Heart left ventricle (tissue), 16 donors: ENCODE measurements at regions not wholly inside any gene's neighbourhood (a gene's known extent, or its start where the extent isn't known, plus 50 kb on each side); places are given as distances from the start of the nearest gene placed in this dataset.

Experiments
- ATAC-seq, 4 donors: fragments of 200-7000 bp; cut with Tn5 transposase; one replicate each; pipeline ENCODE4 v1.9.1; 2020 to 2022; ENCODE audit warnings: moderate library complexity in 4 of 4, mild to moderate bottlenecking in 3 of 4, moderate number of reproducible peaks in 1 of 4
- DNase-seq, 5 donors: peaks; one replicate each; pipeline ENCODE4 v3.0.0-alpha.2; 2020
- H3K27ac ChIP-seq, 12 donors: fragments of 200-600 bp; sonication (generic) in 4 of 12; one replicate each; pipeline versions ENCODE4 v1.5.0 to v1.8.0; 2016 to 2022; ENCODE audit warnings: mild to moderate bottlenecking in 2 of 12
- H3K27me3 ChIP-seq, 9 donors: fragments of 200-600 bp; sonication (generic) in 2 of 9; one replicate each; pipeline versions ENCODE4 v1.5.1 to v1.8.0; 2016 to 2022; ENCODE audit warnings: mild to moderate bottlenecking in 3 of 9
- H3K36me3 ChIP-seq, 9 donors: fragments of 200-600 bp; sonication (generic) in 2 of 9; one replicate each; pipeline versions ENCODE4 v1.5.0 to v1.8.0; 2018 to 2022; ENCODE audit warnings: mild to moderate bottlenecking in 2 of 9
- H3K4me1 ChIP-seq, 12 donors: fragments of 200-600 bp; sonication (generic) in 4 of 12; one replicate each; pipeline versions ENCODE4 v1.5.0 to v1.8.0; 2016 to 2022; ENCODE audit warnings: mild to moderate bottlenecking in 3 of 12
- H3K4me3 ChIP-seq, 12 donors: fragments of 200-600 bp; sonication (generic) in 4 of 12; one replicate each; pipeline versions ENCODE4 v1.5.0 to v1.8.0; 2017 to 2022; ENCODE audit warnings: mild to moderate bottlenecking in 9 of 12, moderate library complexity in 4 of 12
- H3K9me3 ChIP-seq, 12 donors: fragments of 200-600 bp; sonication (generic) in 4 of 12; one replicate each; pipeline versions ENCODE4 v1.5.0 to v1.8.0; 2016 to 2022; ENCODE audit warnings: mild to moderate bottlenecking in 1 of 12
- CTCF ChIP-seq, 12 donors: fragments of 200-600 bp; sonication (generic) in 4 of 12; IDR thresholded peaks; one replicate each; pipeline versions ENCODE4 v1.5.0 to v1.8.0; 2018 to 2022; ENCODE audit warnings: antibody characterized with exemption in 12 of 12, mild to moderate bottlenecking in 5 of 12
- POLR2A ChIP-seq, 2 donors: fragments of 450-650 bp; IDR thresholded peaks; one replicate each; pipeline ENCODE4 v1.6.1; 2017; ENCODE audit warnings: antibody characterized with exemption in 2 of 2, mild to moderate bottlenecking in 2 of 2, moderate library complexity in 2 of 2
- WGBS, 4 donors: extraction: QIAGEN DNeasy Blood & Tissue Kit in 2 of 4; methylation state at CpG; one replicate each; pipeline versions ENCODE4 v1.1.5 to v1.1.7; 2013 to 2018; 5-methylcytosine and 5-hydroxymethylcytosine counted together
- intact Hi-C, 10 donors: fragments of 100-400 bp; cut with DNase I; formaldehyde crosslinking; loops; one replicate each; pipeline versions ENCODE4 v1.11.1 to v1.14.2; 2022
- donor health status: ischemic (EF 13 %, LVEDD 7.1; RV severe dilation, severe dysfunction).
- donor health status: healthy with polysubstance abuse.
- donor health status: DM: no; HTN: yes; CAD: no.
- donor health status: DM: no; HTN: no; CAD: no.
- donor health status: ischemic (EF 25% LVEDD 6.9; RV normal size, moderate dysfunction).
- donor health status: ischemic (EF 25% LVEDD 5.7; RV mildly dilated, moderate dysfunction).
- donor health status: healthy.
- donor health status: DM: yes; HTN: yes; CAD: no.
- donor health status: ischemic (EF 35%, LVEDD 5.7; RV mildly dilated, moderate dysfunction).
- donor health status: nonischemic (EF 11% LVEDD 7.7; RV severe dilation, severe dysfunction).
- donor health status: DM: yes; HTN: yes; CAD: no.
- donor health status: PGD.
- donor health status: ischemic (EF 29% LVEDD 5.4; RV normal size, mild dysfunction).
- donor health status: nonischemic (EF 23%, LVEDD 6.1; RV moderate dilation, normal function).

GRCh38 chr20:52921340-52921739, 50.8 kb upstream of the TSHZ2 start:
- TF ChIP-seq CTCF (IDR thresholded peaks at IDR 0.05) = no peak
- intact Hi-C loops = no loop called here
- H3K4me1 ChIP-seq = peaks cover 0 to 3% (median 0%) of the 10 kb centered on the region in 12 donors
- H3K27ac ChIP-seq = no peak overlapping the region
- no peaks in the 10 kb centered on the region for H3K27me3 ChIP-seq
- H3K9me3 ChIP-seq = peaks cover 0 to 6% (median 0%) of the 10 kb centered on the region in 12 donors
- no peak overlapping the region for H3K4me3 ChIP-seq
- 89 to 92% (median 90%) methylated on average over 8 of the region's 8 CpGs for WGBS, 4 donors
- no peak for ATAC-seq
- no peak for DNase-seq
- no peaks in the 10 kb centered on the region for H3K36me3 ChIP-seq

GRCh38 chr20:52918311-52918710, 53.8 kb upstream of the TSHZ2 start:
- no peak for TF ChIP-seq CTCF (IDR thresholded peaks at IDR 0.05)
- no peak for TF ChIP-seq POLR2A (IDR thresholded peaks at IDR 0.05)
- DNase-seq = no peak
- no peak for ATAC-seq
- 64 to 97% (median 89%) methylated on average over 1 of the region's 1 CpG for WGBS, 4 donors
- peaks cover 0 to 1% (median 0%) of the 10 kb centered on the region in 12 donors for H3K4me1 ChIP-seq
- H3K27ac ChIP-seq = no peak overlapping the region
- H3K9me3 ChIP-seq = peaks cover 0 to 22% (median 5%) of the 10 kb centered on the region in 12 donors
- H3K36me3 ChIP-seq = no peaks in the 10 kb centered on the region
- no peaks in the 10 kb centered on the region for H3K27me3 ChIP-seq
- intact Hi-C loops = no loop called here
- H3K4me3 ChIP-seq = no peak overlapping the region

- ATAC-seq (no peak), DNase-seq (no peak)
- WGBS, 4 donors = 90 to 95% (median 91%) methylated on average over 1 of the region's 1 CpG
- H3K27me3 ChIP-seq = no peaks in the 10 kb centered on the region
- TF ChIP-seq CTCF (IDR thresholded peaks at IDR 0.05) (no peak), POLR2A (IDR thresholded peaks at IDR 0.05) (no peak)
- H3K36me3 ChIP-seq = no peaks in the 10 kb centered on the region
- H3K27ac ChIP-seq = no peak overlapping the region
- intact Hi-C loops = no loop called here
- no peaks in the 10 kb centered on the region for H3K4me1 ChIP-seq
- peaks cover 0 to 22% (median 5%) of the 10 kb centered on the region in 12 donors for H3K9me3 ChIP-seq
- no peak overlapping the region for H3K4me3 ChIP-seq
Measured at GRCh38 chr20:52915564-52915963, 56.6 kb upstream of the TSHZ2 start.

GRCh38 chr20:52914870-52915269, 57.3 kb upstream of the TSHZ2 start:
- WGBS, 4 donors = 78 to 87% (median 83%) methylated on average over 2 of the region's 2 CpGs
- ATAC-seq = no peak
- DNase-seq = no peak
- Histone ChIP-seq H3K36me3 (no peaks in the 10 kb centered on the region), H3K27me3 (no peaks in the 10 kb centered on the region), H3K27ac (no peak overlapping the region), H3K4me3 (no peak overlapping the region), H3K9me3 (peaks cover 0 to 22% (median 5%) of the 10 kb centered on the region in 12 donors), H3K4me1 (no peaks in the 10 kb centered on the region)
- intact Hi-C loops = no loop called here
- TF ChIP-seq CTCF (IDR thresholded peaks at IDR 0.05) (no peak), POLR2A (IDR thresholded peaks at IDR 0.05) (no peak)
